NCI-H1048 (cell line): ENCODE measurements at regions not wholly inside any gene's neighbourhood (a gene's known extent, or its start where the extent isn't known, plus 50 kb on each side); places are given as distances from the start of the nearest gene placed in this dataset.
"Not testable (repeated sequence)": the region's sequence is repeated elsewhere in the genome, so short reads cannot be mapped to it uniquely, and the experiment has no call there.

Experiments
- DNase-seq: peaks from one replicate; lab custom pipeline; 2025; lab: John Stamatoyannopoulos, UW

GRCh38 chr21:15932726-15933125, 202.9 kb downstream of the USP25 start:
- no peak for DNase-seq

- DNase-seq = no peak
These were observed 205.7 kb downstream of the USP25 start for GRCh38 chr21:15935530-15935929.

GRCh38 chr21:15943009-15943666, 213.4 kb downstream of the USP25 start:
- DNase-seq = no peak

GRCh38 chr21:15947677-15948076, 217.9 kb downstream of the USP25 start:
- DNase-seq = no peak

- no peak for DNase-seq
These were observed 223.9 kb downstream of the USP25 start for GRCh38 chr21:15953551-15954116.

GRCh38 chr21:15964236-15964855, 234.6 kb downstream of the USP25 start:
- DNase-seq = no peak

GRCh38 chr21:15966231-15966630, 236.4 kb downstream of the USP25 start:
- DNase-seq = no peak

- no peak for DNase-seq
These were observed 236.9 kb downstream of the USP25 start for GRCh38 chr21:15966651-15967050.

GRCh38 chr21:15967661-15968060, 237.9 kb downstream of the USP25 start:
- no peak for DNase-seq

GRCh38 chr21:15968776-15969310, 239.1 kb downstream of the USP25 start:
- DNase-seq = no peak

- no peak for DNase-seq
These were observed 247.0 kb downstream of the USP25 start for GRCh38 chr21:15976807-15977206.

GRCh38 chr21:15978215-15978738, 248.5 kb downstream of the USP25 start:
- no peak for DNase-seq

- DNase-seq = not testable (repeated sequence)
These were observed 249.7 kb downstream of the USP25 start for GRCh38 chr21:15979493-15979892.

GRCh38 chr21:15986277-15986676, 256.5 kb downstream of the USP25 start:
- no peak for DNase-seq

GRCh38 chr21:15992171-15992570, 262.4 kb downstream of the USP25 start:
- no peak for DNase-seq

GRCh38 chr21:15993951-15994350, 264.2 kb downstream of the USP25 start:
- no peak for DNase-seq

GRCh38 chr21:15999741-16000140, 270.0 kb downstream of the USP25 start:
- no peak for DNase-seq

- DNase-seq = no peak
These were observed 273.2 kb downstream of the USP25 start for GRCh38 chr21:16002874-16003466.

GRCh38 chr21:16004086-16004485, 274.3 kb downstream of the USP25 start:
- no peak for DNase-seq

GRCh38 chr21:16004523-16004922, 274.7 kb downstream of the USP25 start:
- no peak for DNase-seq

- no peak for DNase-seq
These were observed 276.2 kb downstream of the USP25 start for GRCh38 chr21:16005996-16006395.

GRCh38 chr21:16007943-16008342, 278.2 kb downstream of the USP25 start:
- DNase-seq = no peak

GRCh38 chr21:16011719-16012118, 281.9 kb downstream of the USP25 start:
- DNase-seq = no peak
